ENCODE measurements at regions not wholly inside any gene's neighbourhood (a gene's known extent, or its start where the extent isn't known, plus 50 kb on each side); places are given as distances from the start of the nearest gene placed in this dataset.

DNA sequence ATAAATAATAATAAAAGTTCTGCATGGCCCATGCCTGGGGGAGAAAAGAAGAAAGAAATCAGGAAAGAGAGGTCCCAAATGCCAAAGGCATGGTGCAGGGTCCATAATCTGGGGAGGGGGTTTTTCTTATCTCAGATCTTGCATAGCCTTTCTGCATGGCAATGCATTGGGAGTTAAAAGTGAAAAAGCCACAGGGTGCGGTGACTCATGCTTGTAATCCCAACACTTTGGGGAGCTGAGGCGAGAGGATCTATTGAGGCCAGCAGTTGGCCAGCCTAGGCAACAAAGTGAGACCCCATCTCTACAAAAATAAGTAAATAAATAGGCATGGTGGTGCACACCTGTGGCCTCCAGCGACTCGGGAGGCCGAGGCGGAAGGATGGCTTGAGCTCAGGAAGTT, 76.8 kb upstream of the GATA2 start:
- DNase-seq: no peak

DNA sequence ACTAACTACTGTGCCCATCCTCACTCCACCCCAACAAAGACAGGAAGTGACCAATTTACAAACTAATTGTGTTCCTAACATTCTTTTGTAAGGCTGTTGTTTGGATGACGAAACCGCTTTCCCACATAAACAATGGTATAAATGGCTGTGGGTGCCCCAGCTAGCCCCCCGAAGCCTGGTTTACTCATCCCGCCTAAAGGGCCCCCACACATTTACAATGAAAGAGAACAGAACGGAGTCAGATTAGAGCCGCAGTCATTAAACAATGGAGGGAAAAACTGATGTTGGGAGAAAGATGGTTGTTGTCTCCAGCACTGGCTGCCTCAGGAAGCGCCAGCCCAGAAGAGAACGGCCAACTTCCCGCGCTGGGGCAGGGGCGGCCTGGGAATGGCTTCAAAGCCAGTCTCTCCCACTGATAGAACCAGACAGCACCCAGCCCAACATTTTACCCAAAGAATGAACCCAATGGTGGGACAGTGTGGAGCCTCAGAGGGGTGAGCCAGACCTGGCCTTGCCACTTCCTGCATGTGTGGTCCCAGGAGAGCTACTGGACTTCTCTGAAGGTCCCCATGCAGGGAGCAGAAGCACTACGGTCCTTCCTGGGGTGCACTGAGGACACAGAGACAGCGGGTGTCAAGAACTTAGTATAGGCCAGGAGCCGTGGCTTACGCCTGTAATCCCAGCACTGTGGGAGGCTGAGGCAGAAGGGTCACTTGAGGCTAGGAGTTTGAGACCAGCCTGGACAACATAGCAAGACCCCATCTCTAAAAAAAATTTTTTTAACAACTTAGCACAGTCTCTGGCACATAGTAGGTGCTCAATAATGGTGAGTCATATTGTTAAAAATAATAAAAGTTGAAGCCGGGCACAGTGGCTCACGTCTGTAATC, 75.8 kb upstream of the GATA2 start:
- no peak for DNase-seq

- DNase-seq: no peak
Observed at GRCh38 chr3:128567705-128568356, 74.8 kb upstream of the GATA2 start.

GRCh38 chr3:128567141-128567540, 74.1 kb upstream of the GATA2 start:
- DNase-seq: no peak

GRCh38 chr3:128563439-128563838, 70.4 kb upstream of the GATA2 start:
- DNase-seq: no peak

DNA sequence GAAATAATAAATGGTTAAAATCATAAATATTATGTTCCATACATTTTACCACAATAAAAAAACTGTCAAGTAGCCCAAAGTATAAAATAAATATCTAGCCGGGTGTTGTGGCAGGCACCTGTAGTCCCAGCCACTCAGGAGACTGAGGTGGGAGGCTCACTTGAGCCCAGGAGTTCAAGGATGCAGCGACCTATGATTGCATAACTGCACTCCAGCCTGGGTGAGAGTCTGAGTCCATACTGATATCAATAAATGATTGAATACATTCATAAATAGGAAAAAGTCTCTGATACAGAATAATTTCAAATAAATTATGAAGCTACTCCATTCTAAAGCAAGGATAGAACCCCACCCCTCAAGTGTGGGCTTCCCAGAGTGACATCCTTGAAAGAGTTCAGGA, 68.5 kb upstream of the GATA2 start:
- no peak for DNase-seq

DNA sequence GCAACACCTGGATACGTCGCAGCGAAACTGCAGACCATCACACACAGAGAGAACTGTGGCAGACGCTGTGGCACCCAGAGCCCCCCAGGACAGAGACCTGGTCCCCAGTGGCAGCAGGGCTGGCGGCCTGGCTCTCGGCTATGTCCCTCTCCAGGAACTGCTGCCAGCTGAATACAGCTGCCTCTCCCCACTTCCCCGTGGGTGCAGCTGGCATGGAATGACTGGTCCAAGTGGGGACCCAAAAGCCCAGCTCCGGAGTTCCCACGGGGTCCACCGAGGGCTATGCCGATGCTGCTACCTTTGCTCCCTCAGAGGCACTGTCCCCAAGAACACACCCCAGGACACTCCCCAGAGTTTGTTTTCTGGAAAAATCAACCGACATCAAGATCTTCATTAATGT, 67.8 kb upstream of the GATA2 start:
- DNase-seq: no peak

- no peak for DNase-seq
Observed at GRCh38 chr3:128559486-128560225, 66.7 kb upstream of the GATA2 start.

- DNase-seq: no peak
Observed at GRCh38 chr3:128557531-128558280, 64.7 kb upstream of the GATA2 start.

DNA sequence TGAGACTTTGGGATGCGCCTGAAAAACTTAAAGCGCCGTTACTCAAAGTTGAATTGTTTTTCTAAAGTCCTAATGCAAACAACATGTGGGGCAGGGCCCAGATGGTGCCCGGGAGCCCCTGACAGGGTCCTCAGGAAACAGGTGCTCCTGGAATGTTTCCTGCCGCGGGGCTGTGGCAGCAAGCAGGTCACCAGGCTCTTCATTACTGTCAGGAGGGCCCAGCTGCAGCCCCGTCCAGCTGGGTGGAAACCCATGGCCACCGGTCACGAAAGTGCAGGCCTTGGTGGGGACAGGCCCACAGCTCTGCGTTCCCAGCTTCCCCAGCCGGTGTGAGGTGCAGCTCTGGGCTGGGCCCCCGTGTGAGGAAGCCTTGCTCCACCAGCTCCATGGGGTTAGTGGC, 63.9 kb upstream of the GATA2 start:
- no peak for DNase-seq

DNA sequence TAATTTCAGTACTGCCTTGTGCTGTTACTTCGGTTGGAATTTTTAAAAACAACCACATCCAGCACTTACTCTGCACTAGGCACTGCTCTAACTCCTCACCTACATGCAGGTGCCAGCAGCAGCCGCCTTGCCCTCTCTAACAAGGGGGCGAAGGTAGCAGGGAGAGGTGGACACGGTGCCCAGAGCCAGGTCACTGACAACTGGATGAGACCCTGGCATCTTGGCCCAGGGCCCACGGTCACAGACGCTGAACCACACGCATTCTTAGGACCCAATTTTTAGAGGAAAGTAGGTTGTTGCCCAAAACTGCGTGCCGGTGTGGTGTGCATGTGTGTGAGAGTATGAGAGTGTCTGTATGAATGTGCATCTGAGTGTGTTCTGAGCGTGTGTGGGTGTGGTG, 63.4 kb upstream of the GATA2 start:
- no peak for DNase-seq

DNA sequence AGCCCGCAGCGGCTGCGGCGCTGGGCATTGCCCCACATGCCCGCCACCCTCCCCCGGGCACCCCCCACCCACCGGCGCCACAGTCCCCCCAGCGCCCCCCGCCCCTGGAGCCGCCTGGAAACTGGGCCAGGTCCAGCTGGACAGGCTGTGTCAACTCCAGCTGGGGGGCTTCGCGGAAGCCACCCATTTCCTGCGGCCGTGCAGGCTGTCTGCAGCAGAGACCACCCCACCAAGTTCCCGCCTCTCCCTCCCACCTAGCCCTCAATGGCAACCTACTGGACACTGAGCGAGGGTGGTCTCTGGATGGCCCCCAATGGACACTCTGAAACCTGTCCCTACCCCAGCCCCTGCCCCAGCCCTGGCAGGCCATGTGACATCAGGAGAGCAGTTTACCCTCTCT, 62.8 kb upstream of the GATA2 start:
- DNase-seq: no peak

- DNase-seq: no peak
Observed at GRCh38 chr3:128555098-128555825, 62.3 kb upstream of the GATA2 start.

- no peak for DNase-seq
Observed at GRCh38 chr3:128554465-128555097, 61.6 kb upstream of the GATA2 start.

DNA sequence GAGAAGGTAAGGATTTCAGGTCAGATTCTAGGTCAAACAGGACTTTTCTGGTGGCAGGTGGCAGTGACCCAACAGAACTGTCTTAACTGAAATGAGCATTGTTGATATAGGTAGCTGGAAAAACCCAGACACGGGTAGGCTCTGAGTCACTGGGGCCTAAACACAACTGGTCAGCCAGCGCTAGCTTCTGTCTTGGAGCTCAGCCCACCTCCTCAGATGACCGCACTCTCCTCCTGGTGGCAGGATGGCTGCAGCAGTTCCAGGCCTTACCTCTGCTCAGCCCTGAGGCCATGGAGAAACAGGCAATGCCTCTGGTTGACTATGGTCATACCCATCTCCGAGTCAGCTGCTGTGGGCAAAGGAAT, 61.1 kb upstream of the GATA2 start:
- no peak for DNase-seq

DNA sequence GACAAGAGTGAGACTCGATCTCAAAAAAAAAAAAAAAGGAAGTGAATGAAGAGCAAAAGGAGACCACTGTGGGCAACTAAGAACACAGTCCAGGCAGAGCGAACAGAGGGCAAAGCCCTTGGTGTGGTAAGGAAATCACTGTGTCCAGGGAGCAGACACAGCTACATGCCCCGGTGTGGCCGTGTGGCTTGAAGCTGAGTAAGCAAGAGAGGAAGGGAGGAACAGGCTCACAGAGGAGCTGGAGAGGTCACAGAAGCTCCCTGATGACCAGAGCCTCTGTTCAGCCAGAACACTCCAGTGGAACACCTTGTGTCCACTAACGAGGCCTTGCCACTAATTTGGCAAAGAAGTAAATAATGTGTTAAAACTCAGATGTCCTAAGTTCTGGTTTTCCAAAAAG, 60.6 kb upstream of the GATA2 start:
- no peak for DNase-seq

GRCh38 chr3:128551867-128552266, 58.9 kb upstream of the GATA2 start:
- DNase-seq: no peak

DNA sequence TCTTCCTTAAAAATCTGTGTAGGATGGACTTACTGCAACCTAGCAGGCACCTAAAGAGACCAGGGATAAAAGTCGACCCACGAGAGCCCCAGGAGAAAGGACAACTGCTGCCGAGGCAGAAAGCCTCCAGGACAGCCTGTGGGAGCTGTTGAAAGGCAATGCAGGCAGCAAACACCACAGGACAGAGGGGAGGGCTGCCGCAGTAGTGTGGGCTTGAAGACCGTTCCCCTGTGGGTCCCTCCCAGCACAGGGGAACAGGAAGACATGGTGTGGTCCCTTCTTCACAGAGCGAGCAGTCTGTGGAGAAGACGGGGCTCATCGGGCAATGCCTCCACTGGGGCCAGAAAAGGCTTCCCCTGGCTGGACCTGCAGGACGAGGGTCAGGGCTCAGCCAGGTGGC, 58.5 kb upstream of the GATA2 start:
- no peak for DNase-seq

- DNase-seq: no peak
Observed at GRCh38 chr3:128550471-128551126, 57.6 kb upstream of the GATA2 start.

DNA sequence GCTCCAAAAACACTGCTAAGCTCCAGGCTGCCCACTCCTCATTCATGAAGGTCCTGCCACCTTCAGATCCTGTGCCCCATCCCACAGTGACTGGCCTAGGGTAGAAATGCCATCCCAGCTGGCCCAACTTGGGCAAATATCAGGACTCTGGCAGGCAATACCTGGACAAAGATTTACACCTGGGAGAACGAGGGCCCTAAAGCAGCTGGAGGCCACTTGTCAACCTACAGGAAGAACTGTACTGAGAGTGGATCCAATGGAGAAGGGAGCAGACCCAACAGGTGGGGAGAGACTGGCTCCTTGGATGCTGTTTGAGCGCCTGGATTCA, 57.1 kb upstream of the GATA2 start:
- DNase-seq: no peak
